ENCODE measurements at regions not wholly inside any gene's neighbourhood (a gene's known extent, or its start where the extent isn't known, plus 50 kb on each side); places are given as distances from the start of the nearest gene placed in this dataset.

DNA sequence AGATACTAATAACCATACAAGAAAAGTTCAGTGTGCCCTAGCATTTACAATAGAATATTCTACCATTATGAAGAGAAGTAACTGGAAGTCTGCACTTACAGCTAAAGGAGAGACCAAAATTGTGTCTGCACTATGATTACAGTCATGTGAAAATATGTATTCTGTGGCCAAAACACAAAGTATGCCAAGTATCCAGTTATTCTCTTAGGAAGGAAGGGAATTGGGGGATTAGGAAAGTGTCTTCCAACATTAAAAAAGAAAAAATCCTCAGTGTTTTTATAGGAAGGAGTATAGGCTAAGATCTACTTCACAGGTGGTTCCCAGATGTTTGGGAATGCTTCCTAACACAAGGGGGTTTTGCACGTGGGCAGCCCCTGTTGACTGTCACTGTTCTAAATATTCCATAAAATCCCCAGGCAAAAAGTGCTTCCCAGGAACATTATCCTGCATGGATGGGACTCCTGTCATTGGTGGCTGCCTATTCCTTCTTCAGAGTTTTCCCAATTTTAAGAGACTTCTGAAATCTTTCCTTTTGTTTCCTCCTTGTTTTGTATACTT is 180.2 kb upstream of the KLHL29 start:
- TF ChIP-seq, protein P1, sequence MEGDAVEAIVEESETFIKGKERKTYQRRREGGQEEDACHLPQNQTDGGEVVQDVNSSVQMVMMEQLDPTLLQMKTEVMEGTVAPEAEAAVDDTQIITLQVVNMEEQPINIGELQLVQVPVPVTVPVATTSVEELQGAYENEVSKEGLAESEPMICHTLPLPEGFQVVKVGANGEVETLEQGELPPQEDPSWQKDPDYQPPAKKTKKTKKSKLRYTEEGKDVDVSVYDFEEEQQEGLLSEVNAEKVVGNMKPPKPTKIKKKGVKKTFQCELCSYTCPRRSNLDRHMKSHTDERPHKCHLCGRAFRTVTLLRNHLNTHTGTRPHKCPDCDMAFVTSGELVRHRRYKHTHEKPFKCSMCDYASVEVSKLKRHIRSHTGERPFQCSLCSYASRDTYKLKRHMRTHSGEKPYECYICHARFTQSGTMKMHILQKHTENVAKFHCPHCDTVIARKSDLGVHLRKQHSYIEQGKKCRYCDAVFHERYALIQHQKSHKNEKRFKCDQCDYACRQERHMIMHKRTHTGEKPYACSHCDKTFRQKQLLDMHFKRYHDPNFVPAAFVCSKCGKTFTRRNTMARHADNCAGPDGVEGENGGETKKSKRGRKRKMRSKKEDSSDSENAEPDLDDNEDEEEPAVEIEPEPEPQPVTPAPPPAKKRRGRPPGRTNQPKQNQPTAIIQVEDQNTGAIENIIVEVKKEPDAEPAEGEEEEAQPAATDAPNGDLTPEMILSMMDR (conservative IDR thresholded peaks at IDR 0.05; ENCODE audit: low read depth, low read length), result no peak
- no peak for TF ChIP-seq MXI1 (IDR thresholded peaks at IDR 0.05; ENCODE audit: borderline replicate concordance, low read depth, low read length)
- TF ChIP-seq, protein P2, sequence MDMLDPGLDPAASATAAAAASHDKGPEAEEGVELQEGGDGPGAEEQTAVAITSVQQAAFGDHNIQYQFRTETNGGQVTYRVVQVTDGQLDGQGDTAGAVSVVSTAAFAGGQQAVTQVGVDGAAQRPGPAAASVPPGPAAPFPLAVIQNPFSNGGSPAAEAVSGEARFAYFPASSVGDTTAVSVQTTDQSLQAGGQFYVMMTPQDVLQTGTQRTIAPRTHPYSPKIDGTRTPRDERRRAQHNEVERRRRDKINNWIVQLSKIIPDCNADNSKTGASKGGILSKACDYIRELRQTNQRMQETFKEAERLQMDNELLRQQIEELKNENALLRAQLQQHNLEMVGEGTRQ (IDR thresholded peaks at IDR 0.05; ENCODE audit: low read depth, low read length), result no peak
- no peak for TF ChIP-seq CEBPB (IDR thresholded peaks at IDR 0.05; ENCODE audit: low read depth, low read length)
- TF ChIP-seq MAFK (IDR thresholded peaks at IDR 0.05; ENCODE audit: low read depth, low read length), result no peak
- no peak for TF ChIP-seq CHD1 (IDR thresholded peaks at IDR 0.05; ENCODE audit: low read depth, low read length)
- TF ChIP-seq POLR2A (IDR thresholded peaks at IDR 0.05; ENCODE audit: low read depth, low read length), result no peak
- TF ChIP-seq RCOR1 (IDR thresholded peaks at IDR 0.05; ENCODE audit: insufficient replicate concordance, low read length), result no peak
- TF ChIP-seq, protein P3, sequence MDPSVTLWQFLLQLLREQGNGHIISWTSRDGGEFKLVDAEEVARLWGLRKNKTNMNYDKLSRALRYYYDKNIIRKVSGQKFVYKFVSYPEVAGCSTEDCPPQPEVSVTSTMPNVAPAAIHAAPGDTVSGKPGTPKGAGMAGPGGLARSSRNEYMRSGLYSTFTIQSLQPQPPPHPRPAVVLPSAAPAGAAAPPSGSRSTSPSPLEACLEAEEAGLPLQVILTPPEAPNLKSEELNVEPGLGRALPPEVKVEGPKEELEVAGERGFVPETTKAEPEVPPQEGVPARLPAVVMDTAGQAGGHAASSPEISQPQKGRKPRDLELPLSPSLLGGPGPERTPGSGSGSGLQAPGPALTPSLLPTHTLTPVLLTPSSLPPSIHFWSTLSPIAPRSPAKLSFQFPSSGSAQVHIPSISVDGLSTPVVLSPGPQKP (IDR thresholded peaks at IDR 0.05; ENCODE audit: borderline replicate concordance, low read depth, low read length), result no peak
- TF ChIP-seq MAZ (IDR thresholded peaks at IDR 0.05; ENCODE audit: borderline replicate concordance, low read depth, low read length), result no peak
- TF ChIP-seq SMC3 (IDR thresholded peaks at IDR 0.05; ENCODE audit: low read depth, low read length), result no peak
- no peak for TF ChIP-seq RFX5 (IDR thresholded peaks at IDR 0.05; ENCODE audit: low read depth, low read length)
- no peak for TF ChIP-seq FOS (IDR thresholded peaks at IDR 0.05; ENCODE audit: low read depth, low read length)

Data from IMR-90 (cell line).